Liver (tissue), 3 donors: ENCODE measurements at regions not wholly inside any gene's neighbourhood (a gene's known extent, or its start where the extent isn't known, plus 50 kb on each side); places are given as distances from the start of the nearest gene placed in this dataset.

Source experiments
- ATF3 ChIP-seq: IDR thresholded peaks from 2 replicates; pipeline ENCODE4 v1.6.1; 2016; ENCODE audit warnings: antibody characterized with exemption
- CTCF ChIP-seq: fragments of 150-350 bp; IDR thresholded peaks from 2 replicates; pipeline ENCODE4 v1.5.1; 2017; ENCODE audit warnings: improper control_type of control experiment, low read depth, low read length; ENCODE audit not compliant: missing input control
- EGR1 ChIP-seq, 2 donors: IDR thresholded peaks; 2 replicates each; pipeline ENCODE4 v1.6.1; 2016 to 2018; ENCODE audit warnings: antibody characterized with exemption in 2 of 2, low read depth in 2 of 2
- FOXA1 ChIP-seq: IDR thresholded peaks from 2 replicates; pipeline ENCODE4 v1.6.1; 2016; ENCODE audit warnings: antibody characterized with exemption
- GABPA ChIP-seq, 2 donors: IDR thresholded peaks in 1 of 2; conservative IDR thresholded peaks in 1 of 2; 2 replicates each; pipeline ENCODE4 v1.6.1; 2016; ENCODE audit warnings: antibody characterized with exemption in 2 of 2, mild to moderate bottlenecking in 1 of 2, moderate library complexity in 1 of 2
- JUND ChIP-seq, 2 donors: IDR thresholded peaks; 2 replicates each; pipeline ENCODE4 v1.6.1; 2016; ENCODE audit warnings: antibody characterized with exemption in 2 of 2
- MAX ChIP-seq: IDR thresholded peaks from 2 replicates; pipeline ENCODE4 v1.6.1; 2016; ENCODE audit warnings: antibody characterized with exemption
- NR2F2 ChIP-seq: IDR thresholded peaks from 2 replicates; pipeline ENCODE4 v1.6.1; 2016; ENCODE audit warnings: antibody characterized with exemption
- RAD21 ChIP-seq, 2 donors: IDR thresholded peaks; 2 replicates each; pipeline ENCODE4 v1.6.1; 2016; ENCODE audit warnings: antibody characterized with exemption in 2 of 2, mild to moderate bottlenecking in 2 of 2
- REST ChIP-seq: IDR thresholded peaks from 2 replicates; pipeline ENCODE4 v1.6.1; 2016; ENCODE audit warnings: antibody characterized with exemption, mild to moderate bottlenecking
- RXRA ChIP-seq, 2 donors: IDR thresholded peaks; 2 replicates each; pipeline ENCODE4 v1.6.1; 2017 to 2018; ENCODE audit warnings: antibody characterized with exemption in 2 of 2, mild to moderate bottlenecking in 1 of 2
- SP1 ChIP-seq: IDR thresholded peaks from 2 replicates; pipeline ENCODE4 v1.6.1; 2018; ENCODE audit warnings: antibody characterized with exemption, mild to moderate bottlenecking
- TAF1 ChIP-seq: conservative IDR thresholded peaks from 2 replicates; pipeline ENCODE4 v1.6.1; 2016; ENCODE audit warnings: antibody characterized with exemption, mild to moderate bottlenecking
- YY1 ChIP-seq: IDR thresholded peaks from 2 replicates; pipeline ENCODE4 v1.6.1; 2016; ENCODE audit warnings: antibody characterized with exemption, mild to moderate bottlenecking
- donor health status: healthy.
- donor health status: healthy.

- TF ChIP-seq CTCF (no peak), JUND (IDR thresholded peaks at IDR 0.05) (no peak), SP1 (no peak), REST (no peak), GABPA (IDR thresholded peaks at IDR 0.05 in 1 of 2, conservative IDR thresholded peaks at IDR 0.05 in 1 of 2) (no peak), RAD21 (IDR thresholded peaks at IDR 0.05) (no peak), ATF3 (no peak), YY1 (no peak), MAX (no peak), TAF1 (no peak), EGR1 (IDR thresholded peaks at IDR 0.05; ENCODE audit: low read depth in 2 of 2) (no peak), NR2F2 (no peak), FOXA1 (no peak), RXRA (IDR thresholded peaks at IDR 0.05) (no peak)
Measured at GRCh38 chr14:97264516-97265230, 467.5 kb downstream of the VRK1 start.
